ENCODE measurements at regions not wholly inside any gene's neighbourhood (a gene's known extent, or its start where the extent isn't known, plus 50 kb on each side); places are given as distances from the start of the nearest gene placed in this dataset.

DNA sequence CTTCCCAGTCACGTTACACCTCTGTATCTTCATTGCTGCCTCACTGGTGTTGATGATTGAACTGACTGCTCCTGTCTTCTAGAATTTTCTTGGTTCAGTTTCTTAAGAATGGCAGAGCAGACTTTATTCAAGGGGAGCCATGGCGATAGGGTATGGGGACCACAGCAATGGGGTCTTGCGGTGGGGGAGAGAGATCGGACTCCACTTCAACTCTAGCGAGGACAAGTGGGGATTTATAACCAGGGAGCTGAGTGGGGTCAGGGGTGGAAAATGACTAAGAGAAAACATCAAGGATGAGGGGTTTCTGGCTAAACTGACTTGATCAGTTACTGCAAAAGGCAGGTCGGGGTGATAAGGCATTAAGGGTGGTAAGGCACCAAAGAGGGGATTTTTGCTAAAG, 156.4 kb downstream of the CD83 start:
- TF ChIP-seq, protein P1, sequence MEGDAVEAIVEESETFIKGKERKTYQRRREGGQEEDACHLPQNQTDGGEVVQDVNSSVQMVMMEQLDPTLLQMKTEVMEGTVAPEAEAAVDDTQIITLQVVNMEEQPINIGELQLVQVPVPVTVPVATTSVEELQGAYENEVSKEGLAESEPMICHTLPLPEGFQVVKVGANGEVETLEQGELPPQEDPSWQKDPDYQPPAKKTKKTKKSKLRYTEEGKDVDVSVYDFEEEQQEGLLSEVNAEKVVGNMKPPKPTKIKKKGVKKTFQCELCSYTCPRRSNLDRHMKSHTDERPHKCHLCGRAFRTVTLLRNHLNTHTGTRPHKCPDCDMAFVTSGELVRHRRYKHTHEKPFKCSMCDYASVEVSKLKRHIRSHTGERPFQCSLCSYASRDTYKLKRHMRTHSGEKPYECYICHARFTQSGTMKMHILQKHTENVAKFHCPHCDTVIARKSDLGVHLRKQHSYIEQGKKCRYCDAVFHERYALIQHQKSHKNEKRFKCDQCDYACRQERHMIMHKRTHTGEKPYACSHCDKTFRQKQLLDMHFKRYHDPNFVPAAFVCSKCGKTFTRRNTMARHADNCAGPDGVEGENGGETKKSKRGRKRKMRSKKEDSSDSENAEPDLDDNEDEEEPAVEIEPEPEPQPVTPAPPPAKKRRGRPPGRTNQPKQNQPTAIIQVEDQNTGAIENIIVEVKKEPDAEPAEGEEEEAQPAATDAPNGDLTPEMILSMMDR (IDR thresholded peaks at IDR 0.05): no peak
- no peak for TF ChIP-seq EP300 (IDR thresholded peaks at IDR 0.05)
